DND-41 (cell line): ENCODE measurements at regions not wholly inside any gene's neighbourhood (a gene's known extent, or its start where the extent isn't known, plus 50 kb on each side); places are given as distances from the start of the nearest gene placed in this dataset.

Source experiments
- CTCF ChIP-seq: IDR thresholded peaks from 2 replicates; pipeline ENCODE4 v1.5.1; 2012; ENCODE audit warnings: borderline replicate concordance, low read length, moderate library complexity, mild to moderate bottlenecking; ENCODE audit not compliant: poor library complexity, severe bottlenecking; ENCODE audit errors: extremely low read depth
- EZH2 ChIP-seq: IDR thresholded peaks from 3 replicates; pipeline ENCODE4 v1.6.1; 2012; ENCODE audit warnings: borderline replicate concordance, low read depth, mild to moderate bottlenecking, moderate library complexity, low read length, inconsistent platforms; ENCODE audit not compliant: severe bottlenecking

- TF ChIP-seq CTCF (no peak), EZH2 (no peak)
Observed at GRCh38 chr5:4893063-4893744, 246.9 kb upstream of the ADAMTS16 start.
